ENCODE measurements at regions not wholly inside any gene's neighbourhood (a gene's known extent, or its start where the extent isn't known, plus 50 kb on each side); places are given as distances from the start of the nearest gene placed in this dataset.
"Not testable (repeated sequence)": the region's sequence is repeated elsewhere in the genome, so short reads cannot be mapped to it uniquely, and the experiment has no call there.

GRCh38 chr12:31815096-31815495 is 86.3 kb upstream of the AMN1 start:
- no peaks in the 10 kb centered on the region for H3K9me3 ChIP-seq
- peaks cover 0 to 7% (median 0%) of the 10 kb centered on the region in 4 donors for H3K4me1 ChIP-seq
- intact Hi-C loops (cut with DNase I; ENCODE audit: low total_unique reads) (no loop called here), in situ Hi-C loops (cut with MboI; ENCODE audit: low pct_ligation_motif_present in 1 of 4, low pct_unique_long_range_greater_than_20kb in 1 of 4, low sequenced_read_pairs in 3 of 4) (loop anchor here in 1 of 4 donors (25.0 kb wide), 1 partner anchor 128 kb away; no protein-coding TSS in a partner anchor)
- DNase-seq = no peak
- no peaks in the 10 kb centered on the region for H3K27me3 ChIP-seq
- no peak overlapping the region for H3K4me3 ChIP-seq
- no peak overlapping the region for H3K27ac ChIP-seq
- no peaks in the 10 kb centered on the region for H3K36me3 ChIP-seq
- TF ChIP-seq POLR2AphosphoS5 (IDR thresholded peaks at IDR 0.05) (no peak), EP300 (IDR thresholded peaks at IDR 0.05; ENCODE audit: low read depth) (no peak), POLR2A (IDR thresholded peaks at IDR 0.05) (no peak)
- TF ChIP-seq, protein P1, sequence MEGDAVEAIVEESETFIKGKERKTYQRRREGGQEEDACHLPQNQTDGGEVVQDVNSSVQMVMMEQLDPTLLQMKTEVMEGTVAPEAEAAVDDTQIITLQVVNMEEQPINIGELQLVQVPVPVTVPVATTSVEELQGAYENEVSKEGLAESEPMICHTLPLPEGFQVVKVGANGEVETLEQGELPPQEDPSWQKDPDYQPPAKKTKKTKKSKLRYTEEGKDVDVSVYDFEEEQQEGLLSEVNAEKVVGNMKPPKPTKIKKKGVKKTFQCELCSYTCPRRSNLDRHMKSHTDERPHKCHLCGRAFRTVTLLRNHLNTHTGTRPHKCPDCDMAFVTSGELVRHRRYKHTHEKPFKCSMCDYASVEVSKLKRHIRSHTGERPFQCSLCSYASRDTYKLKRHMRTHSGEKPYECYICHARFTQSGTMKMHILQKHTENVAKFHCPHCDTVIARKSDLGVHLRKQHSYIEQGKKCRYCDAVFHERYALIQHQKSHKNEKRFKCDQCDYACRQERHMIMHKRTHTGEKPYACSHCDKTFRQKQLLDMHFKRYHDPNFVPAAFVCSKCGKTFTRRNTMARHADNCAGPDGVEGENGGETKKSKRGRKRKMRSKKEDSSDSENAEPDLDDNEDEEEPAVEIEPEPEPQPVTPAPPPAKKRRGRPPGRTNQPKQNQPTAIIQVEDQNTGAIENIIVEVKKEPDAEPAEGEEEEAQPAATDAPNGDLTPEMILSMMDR (IDR thresholded peaks at IDR 0.05) = no peak
- WGBS, 2 donors (ENCODE audit: low coverage in 1 of 2) = 56 to 88% methylated on average over 1 of the region's 1 CpG

GRCh38 chr12:31813305-31813704 is 84.5 kb upstream of the AMN1 start:
- no peak overlapping the region for H3K4me3 ChIP-seq
- intact Hi-C loops (cut with DNase I; ENCODE audit: low total_unique reads) = no loop called here
- no peaks in the 10 kb centered on the region for H3K36me3 ChIP-seq
- DNase-seq = peak; percentile 19
- no peaks in the 10 kb centered on the region for H3K9me3 ChIP-seq
- H3K27me3 ChIP-seq = no peaks in the 10 kb centered on the region
- H3K4me1 ChIP-seq = peaks cover 0 to 7% (median 0%) of the 10 kb centered on the region in 4 donors
- TF ChIP-seq EP300 (IDR thresholded peaks at IDR 0.05; ENCODE audit: low read depth) (no peak), POLR2A (IDR thresholded peaks at IDR 0.05) (no peak)
- TF ChIP-seq, protein P1 (IDR thresholded peaks at IDR 0.05) = peak in 1 of 5 experiments; percentile 6
- 47% methylated on average over 1 of the region's 1 CpG; no CpG with 5 or more reads in 1 of the 2 donors for WGBS, 2 donors (ENCODE audit: low coverage in 1 of 2)
- H3K27ac ChIP-seq = no peak overlapping the region
- in situ Hi-C loops (cut with MboI; ENCODE audit: low pct_ligation_motif_present in 1 of 4, low pct_unique_long_range_greater_than_20kb in 1 of 4, low sequenced_read_pairs in 3 of 4) = loop anchor here in 1 of 4 donors (25.0 kb wide), 1 partner anchor 126 kb away; no protein-coding TSS in a partner anchor

GRCh38 chr12:31807773-31808097 is 78.9 kb upstream of the AMN1 start:
- in situ Hi-C loops (cut with MboI; ENCODE audit: low pct_ligation_motif_present in 1 of 4, low pct_unique_long_range_greater_than_20kb in 1 of 4, low sequenced_read_pairs in 3 of 4) = loop anchor here in 1 of 4 donors (25.0 kb wide), 1 partner anchor 120 kb away; no protein-coding TSS in a partner anchor
- Histone ChIP-seq H3K27ac (no peak overlapping the region), H3K9me3 (no peaks in the 10 kb centered on the region), H3K4me1 (no peaks in the 10 kb centered on the region), H3K36me3 (no peaks in the 10 kb centered on the region), H3K27me3 (no peaks in the 10 kb centered on the region), H3K4me3 (no peak overlapping the region)
- no peak for TF ChIP-seq POLR2AphosphoS5 (IDR thresholded peaks at IDR 0.05)
- TF ChIP-seq, protein P1 (IDR thresholded peaks at IDR 0.05) = no peak
- TF ChIP-seq EP300 (IDR thresholded peaks at IDR 0.05; ENCODE audit: low read depth) = no peak
- no peak for TF ChIP-seq POLR2A (IDR thresholded peaks at IDR 0.05)
- intact Hi-C loops (cut with DNase I; ENCODE audit: low total_unique reads) = no loop called here
- no peak for DNase-seq
- 76 to 100% methylated on average over 1 of the region's 1 CpG for WGBS, 2 donors (ENCODE audit: low coverage in 1 of 2)

GRCh38 chr12:31807081-31807772 is 78.4 kb upstream of the AMN1 start:
- DNase-seq; H3K27ac ChIP-seq; H3K4me3 ChIP-seq; H3K4me1 ChIP-seq; H3K27me3 ChIP-seq; H3K36me3 ChIP-seq; H3K9me3 ChIP-seq; intact Hi-C loops (cut with DNase I; ENCODE audit: low total_unique reads): not testable (repeated sequence)
- in situ Hi-C loops (cut with MboI; ENCODE audit: low pct_ligation_motif_present in 1 of 4, low pct_unique_long_range_greater_than_20kb in 1 of 4, low sequenced_read_pairs in 3 of 4) = loop anchor here in 1 of 4 donors (25.0 kb wide), 1 partner anchor 120 kb away; no protein-coding TSS in a partner anchor
- WGBS, 2 donors (ENCODE audit: low coverage in 1 of 2) = 81% methylated on average over 12 of the region's 12 CpGs

DNA sequence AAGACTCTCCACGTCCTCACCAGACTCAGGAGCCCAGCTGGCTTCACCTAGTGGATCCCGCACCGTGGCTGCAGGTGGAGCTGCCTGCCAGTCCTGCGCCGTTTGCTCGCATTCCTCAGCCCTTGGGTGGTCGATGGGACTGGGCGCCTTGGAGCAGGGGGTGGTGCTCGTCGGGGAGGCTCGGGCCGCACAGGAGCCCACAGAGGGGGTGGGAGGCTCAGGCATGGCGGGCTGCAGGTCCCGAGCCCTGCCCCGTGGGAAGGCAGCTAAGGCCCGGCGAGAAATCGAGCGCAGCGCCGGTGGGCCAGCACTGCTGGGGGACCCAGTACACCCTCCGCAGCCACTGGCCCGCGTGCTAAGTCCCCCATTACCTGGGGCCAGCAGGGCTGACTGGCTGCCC is 76.9 kb upstream of the AMN1 start:
- H3K27me3 ChIP-seq; H3K4me3 ChIP-seq; H3K4me1 ChIP-seq; H3K27ac ChIP-seq; intact Hi-C loops (cut with DNase I; ENCODE audit: low total_unique reads); H3K9me3 ChIP-seq; H3K36me3 ChIP-seq; DNase-seq: not testable (repeated sequence)
- WGBS, 2 donors (ENCODE audit: low coverage in 1 of 2) = 98% methylated on average over 10 of the region's 24 CpGs; no CpG with 5 or more reads in 1 of the 2 donors
- in situ Hi-C loops (cut with MboI; ENCODE audit: low pct_ligation_motif_present in 1 of 4, low pct_unique_long_range_greater_than_20kb in 1 of 4, low sequenced_read_pairs in 3 of 4) = loop anchor here in 1 of 4 donors (25.0 kb wide), 1 partner anchor 118 kb away; no protein-coding TSS in a partner anchor

- intact Hi-C loops (cut with DNase I; ENCODE audit: low total_unique reads); H3K9me3 ChIP-seq; H3K4me3 ChIP-seq; H3K36me3 ChIP-seq; H3K27me3 ChIP-seq; DNase-seq; H3K4me1 ChIP-seq; H3K27ac ChIP-seq: not testable (repeated sequence)
- in situ Hi-C loops (cut with MboI; ENCODE audit: low pct_ligation_motif_present in 1 of 4, low pct_unique_long_range_greater_than_20kb in 1 of 4, low sequenced_read_pairs in 3 of 4) = loop anchor here in 1 of 4 donors (25.0 kb wide), 1 partner anchor 117 kb away; no protein-coding TSS in a partner anchor
- 71 to 84% methylated on average over 3 to 13 of the region's 15 CpGs for WGBS, 2 donors (ENCODE audit: low coverage in 1 of 2)
These were observed 75.9 kb upstream of the AMN1 start for GRCh38 chr12:31804707-31805106.

All from transverse colon (tissue), 4 donors.